DND-41 (cell line): ENCODE measurements at regions not wholly inside any gene's neighbourhood (a gene's known extent, or its start where the extent isn't known, plus 50 kb on each side); places are given as distances from the start of the nearest gene placed in this dataset.
"Not testable (repeated sequence)": the region's sequence is repeated elsewhere in the genome, so short reads cannot be mapped to it uniquely, and the experiment has no call there.

ENCODE experiments used
- ATAC-seq: fragments of 200-7000 bp; cut with Tn5 transposase; 3 replicates; pipeline ENCODE4 v1.9.1; 2021; ENCODE audit warnings: low read depth; ENCODE audit not compliant: insufficient read depth
- DNase-seq: peaks from one replicate; pipeline ENCODE4 v3.0.0-alpha.2; 2020
- H2AFZ ChIP-seq: 2 replicates; pipeline ENCODE4 v1.6.0; 2012; ENCODE audit warnings: low read depth, low read length
- H3K27ac ChIP-seq: 2 replicates; pipeline ENCODE4 v1.5.1; 2012; ENCODE audit warnings: low read length, inconsistent platforms
- H3K27me3 ChIP-seq: fragments of 200-600 bp; sonication (generic); 2 replicates; pipeline ENCODE4 v1.6.0; 2012; ENCODE audit warnings: low read length, mild to moderate bottlenecking, inconsistent platforms; ENCODE audit not compliant: insufficient read depth, poor library complexity
- H3K36me3 ChIP-seq: 2 replicates; pipeline ENCODE4 v1.5.1; 2012; ENCODE audit warnings: low read length, inconsistent platforms; ENCODE audit not compliant: insufficient read depth
- H3K4me1 ChIP-seq: 2 replicates; pipeline ENCODE4 v1.5.1; 2012; ENCODE audit warnings: mild to moderate bottlenecking, low read length; ENCODE audit not compliant: insufficient read depth
- H3K4me2 ChIP-seq: 2 replicates; pipeline ENCODE4 v1.6.0; 2012; ENCODE audit warnings: mild to moderate bottlenecking, moderate library complexity, low read length, inconsistent platforms; ENCODE audit not compliant: insufficient read depth
- H3K4me3 ChIP-seq, 2 experiments: fragments of 200-600 bp in 1 of 2; shearing (Covaris generic) in 1 of 2; 2 replicates each; pipeline ENCODE4 v1.5.1; 2012 to 2016; ENCODE audit warnings: inconsistent platforms in 2 of 2, low read length in 2 of 2, mild to moderate bottlenecking in 2 of 2, low read depth in 1 of 2, moderate library complexity in 1 of 2
- H3K79me2 ChIP-seq: 2 replicates; pipeline ENCODE4 v1.6.0; 2012; ENCODE audit warnings: low read length, inconsistent platforms; ENCODE audit not compliant: insufficient read depth
- H3K9ac ChIP-seq: 2 replicates; pipeline ENCODE4 v1.6.0; 2012; ENCODE audit warnings: low read depth, mild to moderate bottlenecking, inconsistent platforms, low read length, moderate library complexity
- H3K9me3 ChIP-seq: 2 replicates; pipeline ENCODE4 v1.5.1; 2012; ENCODE audit warnings: low read length, moderate library complexity, mild to moderate bottlenecking, inconsistent platforms; ENCODE audit not compliant: insufficient read depth, severe bottlenecking
- H4K20me1 ChIP-seq: 2 replicates; pipeline ENCODE4 v1.6.0; 2012; ENCODE audit warnings: low read length; ENCODE audit not compliant: insufficient read depth
- EZH2 ChIP-seq: IDR thresholded peaks from 3 replicates; pipeline ENCODE4 v1.6.1; 2012; ENCODE audit warnings: borderline replicate concordance, low read depth, mild to moderate bottlenecking, moderate library complexity, low read length, inconsistent platforms; ENCODE audit not compliant: severe bottlenecking
- TF ChIP-seq, protein P1 (sequence below): IDR thresholded peaks from 2 replicates; pipeline ENCODE4 v1.5.1; 2012; ENCODE audit warnings: borderline replicate concordance, low read length, moderate library complexity, mild to moderate bottlenecking; ENCODE audit not compliant: poor library complexity, severe bottlenecking; ENCODE audit errors: extremely low read depth

DNA sequence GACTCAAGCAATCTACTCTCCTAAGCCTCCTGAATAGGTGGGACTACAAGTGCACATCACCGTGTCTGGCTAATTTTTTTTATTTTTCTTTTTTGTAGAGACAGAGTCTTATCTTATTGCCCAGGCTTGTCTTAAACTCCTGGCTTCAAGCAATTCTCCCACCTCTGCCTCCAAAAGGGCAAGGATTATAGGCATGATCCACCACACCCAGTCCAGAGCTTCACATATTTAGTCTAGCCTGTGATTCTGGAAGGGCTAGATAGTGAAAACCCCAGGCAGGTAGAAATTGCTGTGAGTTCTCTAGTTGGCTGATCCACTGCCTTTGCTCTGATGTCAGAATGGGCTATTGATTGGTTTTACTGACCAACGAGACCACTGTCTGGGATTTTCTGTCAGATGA is 854.6 kb upstream of the MIR17HG start:
- H4K20me1 ChIP-seq, result no peaks in the 10 kb centered on the region
- ATAC-seq, result no peak
- H3K79me2 ChIP-seq, result no peaks in the 10 kb centered on the region
- no peaks in the 10 kb centered on the region for H3K27me3 ChIP-seq
- no peak for DNase-seq
- no peak overlapping the region for H3K4me2 ChIP-seq
- H3K36me3 ChIP-seq, result no peaks in the 10 kb centered on the region
- no peak overlapping the region for H2AFZ ChIP-seq
- no peaks in the 10 kb centered on the region for H3K9me3 ChIP-seq
- no peak overlapping the region for H3K9ac ChIP-seq
- H3K4me1 ChIP-seq, result no peaks in the 10 kb centered on the region
- H3K4me3 ChIP-seq, result no peak overlapping the region
- TF ChIP-seq, protein P1, sequence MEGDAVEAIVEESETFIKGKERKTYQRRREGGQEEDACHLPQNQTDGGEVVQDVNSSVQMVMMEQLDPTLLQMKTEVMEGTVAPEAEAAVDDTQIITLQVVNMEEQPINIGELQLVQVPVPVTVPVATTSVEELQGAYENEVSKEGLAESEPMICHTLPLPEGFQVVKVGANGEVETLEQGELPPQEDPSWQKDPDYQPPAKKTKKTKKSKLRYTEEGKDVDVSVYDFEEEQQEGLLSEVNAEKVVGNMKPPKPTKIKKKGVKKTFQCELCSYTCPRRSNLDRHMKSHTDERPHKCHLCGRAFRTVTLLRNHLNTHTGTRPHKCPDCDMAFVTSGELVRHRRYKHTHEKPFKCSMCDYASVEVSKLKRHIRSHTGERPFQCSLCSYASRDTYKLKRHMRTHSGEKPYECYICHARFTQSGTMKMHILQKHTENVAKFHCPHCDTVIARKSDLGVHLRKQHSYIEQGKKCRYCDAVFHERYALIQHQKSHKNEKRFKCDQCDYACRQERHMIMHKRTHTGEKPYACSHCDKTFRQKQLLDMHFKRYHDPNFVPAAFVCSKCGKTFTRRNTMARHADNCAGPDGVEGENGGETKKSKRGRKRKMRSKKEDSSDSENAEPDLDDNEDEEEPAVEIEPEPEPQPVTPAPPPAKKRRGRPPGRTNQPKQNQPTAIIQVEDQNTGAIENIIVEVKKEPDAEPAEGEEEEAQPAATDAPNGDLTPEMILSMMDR, result no peak
- no peak for TF ChIP-seq EZH2
- H3K27ac ChIP-seq, result no peak overlapping the region

DNA sequence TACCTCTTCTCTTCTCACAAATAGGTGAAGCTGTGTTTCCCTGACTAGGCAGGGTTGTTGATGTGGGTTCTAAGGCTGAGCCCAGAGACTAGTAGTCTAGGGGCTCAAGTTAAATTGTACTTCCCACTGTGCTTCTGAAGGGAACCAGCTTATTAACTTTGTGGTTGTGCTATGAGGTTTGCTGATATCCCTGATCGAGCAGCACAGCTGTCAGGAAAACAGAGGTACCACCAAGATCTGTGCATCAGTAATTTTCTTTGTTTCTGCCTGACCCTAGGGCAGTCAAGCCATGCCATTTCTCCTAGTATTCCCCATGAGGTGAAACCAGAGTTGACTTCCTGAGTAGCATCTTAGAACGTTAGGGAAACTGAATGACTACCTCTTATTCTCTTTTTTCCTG is 853.8 kb upstream of the MIR17HG start:
- no peak overlapping the region for H3K4me2 ChIP-seq
- H2AFZ ChIP-seq, result no peak overlapping the region
- H3K9me3 ChIP-seq, result no peaks in the 10 kb centered on the region
- ATAC-seq (no peak), DNase-seq (no peak)
- H4K20me1 ChIP-seq, result no peaks in the 10 kb centered on the region
- no peaks in the 10 kb centered on the region for H3K4me1 ChIP-seq
- H3K27ac ChIP-seq, result no peak overlapping the region
- H3K9ac ChIP-seq, result no peak overlapping the region
- no peaks in the 10 kb centered on the region for H3K36me3 ChIP-seq
- no peaks in the 10 kb centered on the region for H3K27me3 ChIP-seq
- H3K4me3 ChIP-seq, result no peak overlapping the region
- TF ChIP-seq, protein P1, result no peak
- no peak for TF ChIP-seq EZH2
- no peaks in the 10 kb centered on the region for H3K79me2 ChIP-seq

- not testable (repeated sequence) for H3K27me3 ChIP-seq, H3K27ac ChIP-seq, H3K4me3 ChIP-seq, H3K9me3 ChIP-seq, H4K20me1 ChIP-seq, H3K36me3 ChIP-seq, H3K9ac ChIP-seq, H3K4me2 ChIP-seq, H3K4me1 ChIP-seq, H3K79me2 ChIP-seq, ATAC-seq, DNase-seq, H2AFZ ChIP-seq
Observed at GRCh38 chr13:90494849-90495248, 852.6 kb upstream of the MIR17HG start.

GRCh38 chr13:90498096-90498495 is 849.4 kb upstream of the MIR17HG start:
- Histone ChIP-seq H3K4me3 (no peak overlapping the region), H3K27ac (no peak overlapping the region), H3K9ac (no peak overlapping the region), H4K20me1 (no peaks in the 10 kb centered on the region), H3K4me1 (no peaks in the 10 kb centered on the region), H3K36me3 (no peaks in the 10 kb centered on the region), H3K4me2 (no peak overlapping the region), H3K27me3 (no peaks in the 10 kb centered on the region), H2AFZ (no peak overlapping the region), H3K9me3 (no peaks in the 10 kb centered on the region), H3K79me2 (no peaks in the 10 kb centered on the region)
- TF ChIP-seq, protein P1, result no peak
- no peak for TF ChIP-seq EZH2
- ATAC-seq (no peak), DNase-seq (no peak)
